ENCODE measurements at regions not wholly inside any gene's neighbourhood (a gene's known extent, or its start where the extent isn't known, plus 50 kb on each side); places are given as distances from the start of the nearest gene placed in this dataset.
"Not testable (repeated sequence)": the region's sequence is repeated elsewhere in the genome, so short reads cannot be mapped to it uniquely, and the experiment has no call there.

DNA sequence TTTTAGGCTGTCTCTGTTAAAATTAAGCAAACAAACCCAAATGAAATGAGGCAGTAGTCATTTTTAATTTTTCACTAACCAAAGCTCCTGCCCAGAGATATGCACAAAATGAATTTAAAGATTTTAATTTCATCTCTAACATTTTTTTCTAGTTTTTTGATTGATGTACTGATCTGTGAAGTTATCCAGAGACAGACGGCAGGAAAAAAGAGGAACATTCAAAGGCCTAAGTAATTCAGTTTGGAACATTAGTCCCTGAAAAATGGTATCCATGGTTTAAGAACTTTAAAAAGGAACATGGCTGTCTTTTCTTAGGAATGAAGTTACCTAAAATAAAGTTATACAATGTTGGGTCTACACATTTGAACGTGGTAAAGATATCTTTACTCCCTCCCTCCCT, 498.8 kb upstream of the LMO3 start:
- DNase-seq (ENCODE audit: low spot score): no peak

GRCh38 chr12:17097674-17098073, 491.7 kb upstream of the LMO3 start:
- DNase-seq (ENCODE audit: low spot score): no peak

- DNase-seq (ENCODE audit: low spot score): no peak
These were observed 478.9 kb upstream of the LMO3 start for GRCh38 chr12:17084831-17085230.

GRCh38 chr12:17079251-17079909, 473.4 kb upstream of the LMO3 start:
- DNase-seq (ENCODE audit: low spot score): no peak

GRCh38 chr12:17077594-17077993, 471.6 kb upstream of the LMO3 start:
- no peak for DNase-seq (ENCODE audit: low spot score)

DNA sequence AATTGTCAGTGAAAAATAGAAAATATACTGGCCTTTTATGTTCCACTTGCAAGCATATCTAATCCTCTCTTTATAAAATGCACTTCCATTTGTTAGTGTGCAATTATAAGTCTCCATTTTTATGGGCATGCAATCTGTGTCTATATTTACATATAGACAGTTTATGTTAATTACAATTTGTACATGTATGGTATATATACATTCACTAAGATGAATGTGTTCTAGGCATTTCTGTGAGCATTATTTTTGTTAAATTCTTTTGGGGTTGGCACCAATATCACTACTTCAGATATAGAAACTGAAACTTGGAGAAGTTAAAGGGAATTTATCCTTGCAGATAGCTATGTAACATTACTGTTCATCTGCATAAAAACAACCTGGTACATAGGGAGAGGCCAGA, 470.8 kb upstream of the LMO3 start:
- no peak for DNase-seq (ENCODE audit: low spot score)

- DNase-seq (ENCODE audit: low spot score): peak; percentile 31
These were observed 470.2 kb upstream of the LMO3 start for GRCh38 chr12:17076028-17076744.

GRCh38 chr12:17064834-17065233, 458.9 kb upstream of the LMO3 start:
- DNase-seq (ENCODE audit: low spot score): no peak

DNA sequence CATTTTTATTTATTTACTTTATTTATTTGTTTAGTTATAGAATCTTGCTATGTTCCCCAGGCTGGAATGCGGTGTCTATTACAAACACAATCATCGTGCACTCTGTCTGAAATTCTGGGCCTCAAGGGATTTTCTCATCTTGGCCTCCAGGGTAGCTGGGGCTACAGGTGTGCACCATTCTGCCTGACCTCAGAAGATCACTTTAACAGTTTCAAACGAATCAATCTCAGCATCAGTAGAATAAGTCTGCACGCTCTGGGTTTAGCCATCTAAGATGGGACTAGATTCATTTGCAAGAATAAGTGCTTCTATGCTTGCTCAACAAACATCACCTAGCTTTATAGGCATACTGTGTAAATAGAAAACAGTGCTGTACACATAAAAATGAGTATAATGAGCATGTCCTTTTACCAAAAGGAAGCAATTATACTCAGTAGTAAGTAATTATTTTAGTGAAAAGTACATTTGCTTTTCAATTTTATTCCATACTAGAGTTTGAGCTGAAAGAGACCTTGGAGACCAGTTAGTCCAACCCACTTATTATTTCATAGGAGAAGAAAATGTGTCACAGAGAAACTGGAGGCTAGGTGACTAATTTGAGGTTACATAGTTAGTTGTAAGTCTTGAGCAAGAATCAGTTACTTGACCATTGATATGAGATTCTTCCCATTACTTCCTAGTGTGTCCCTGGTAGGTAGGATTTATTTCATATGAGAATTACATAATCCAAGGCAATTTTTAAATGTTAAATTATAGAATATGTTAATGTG, 456.5 kb upstream of the LMO3 start:
- DNase-seq (ENCODE audit: low spot score): peak; percentile 70

DNA sequence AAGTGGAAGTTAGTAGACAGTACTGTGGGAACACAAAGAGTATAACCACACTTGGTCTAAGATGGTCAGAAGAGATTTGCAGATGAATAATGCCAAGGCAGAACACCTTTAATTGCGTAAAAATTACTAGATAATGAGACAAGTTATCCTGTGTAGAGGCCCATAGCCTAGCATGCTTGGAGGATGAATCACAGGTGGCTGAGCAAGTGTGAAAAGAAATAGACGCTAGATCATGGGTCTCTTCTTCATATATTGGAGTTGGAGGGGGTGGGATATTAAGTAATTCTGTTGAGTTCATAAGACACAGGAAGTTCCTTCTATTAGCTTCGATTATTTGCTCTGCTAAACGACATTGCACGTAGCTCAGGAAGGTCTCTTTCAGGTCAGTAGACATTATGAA, 454.3 kb upstream of the LMO3 start:
- peak; percentile 34 for DNase-seq (ENCODE audit: low spot score)

DNA sequence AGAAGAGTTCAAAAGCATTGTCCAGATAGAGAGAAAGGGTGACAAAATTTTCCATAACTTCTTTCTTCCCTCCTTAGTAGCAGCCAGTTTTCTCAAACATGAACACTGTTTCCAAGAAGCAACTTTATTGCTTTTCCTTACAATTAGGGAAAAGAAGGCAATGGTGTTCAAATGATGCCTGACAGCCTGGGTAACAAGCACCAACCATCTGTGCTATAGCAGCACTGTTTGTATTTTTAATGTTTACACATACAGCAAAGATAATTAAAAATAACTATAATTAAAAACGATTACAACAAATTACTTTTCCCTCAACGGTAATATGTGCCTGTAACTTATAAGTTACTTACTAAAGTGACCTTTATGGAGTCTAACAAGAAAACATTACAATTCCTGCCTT, 450.6 kb upstream of the LMO3 start:
- no peak for DNase-seq (ENCODE audit: low spot score)

DNA sequence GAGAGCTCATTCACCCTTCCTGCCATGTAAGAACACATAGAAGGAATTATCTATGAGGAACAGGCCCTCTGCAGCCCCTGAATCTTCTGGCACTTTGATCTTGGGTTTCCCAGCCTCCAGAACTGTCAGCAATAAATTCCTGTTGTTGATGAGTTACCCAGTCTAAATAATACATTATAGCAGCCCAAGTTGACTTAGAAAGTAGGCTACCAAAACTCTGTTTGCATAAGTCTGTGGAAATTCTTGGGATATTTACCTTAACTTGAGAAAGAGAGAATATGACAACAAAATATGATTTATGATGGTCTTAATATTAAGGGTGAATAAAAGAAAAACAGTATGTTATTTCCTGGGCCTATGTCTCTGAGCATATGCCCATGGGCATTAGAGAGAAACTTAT, 433.0 kb upstream of the LMO3 start:
- DNase-seq (ENCODE audit: low spot score): no peak

GRCh38 chr12:17035372-17035771, 429.4 kb upstream of the LMO3 start:
- no peak for DNase-seq (ENCODE audit: low spot score)

GRCh38 chr12:17030338-17030737, 424.4 kb upstream of the LMO3 start:
- DNase-seq (ENCODE audit: low spot score): no peak

DNA sequence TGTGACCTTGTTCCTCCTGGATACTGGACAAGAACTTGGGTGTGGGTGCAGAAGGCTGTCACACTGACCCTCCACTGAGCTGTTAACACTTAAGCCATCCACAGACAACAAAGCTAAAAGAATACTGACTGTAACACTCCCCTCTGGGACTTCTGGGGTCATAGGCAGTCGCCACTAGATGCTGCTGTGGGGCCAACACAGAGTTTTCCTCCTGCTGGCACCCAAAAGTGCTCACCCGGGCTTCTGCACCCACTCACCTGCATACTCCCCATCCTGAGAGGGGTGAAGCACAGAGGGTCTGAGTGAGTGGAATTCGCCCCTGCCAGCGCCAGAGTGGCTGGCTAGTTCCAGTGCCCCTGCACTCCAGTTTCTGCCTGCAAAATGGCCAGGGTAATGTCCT, 422.4 kb upstream of the LMO3 start:
- DNase-seq (ENCODE audit: low spot score): no peak

- not testable (repeated sequence) for DNase-seq (ENCODE audit: low spot score)
These were observed 419.5 kb upstream of the LMO3 start for GRCh38 chr12:17025424-17025823.

DNA sequence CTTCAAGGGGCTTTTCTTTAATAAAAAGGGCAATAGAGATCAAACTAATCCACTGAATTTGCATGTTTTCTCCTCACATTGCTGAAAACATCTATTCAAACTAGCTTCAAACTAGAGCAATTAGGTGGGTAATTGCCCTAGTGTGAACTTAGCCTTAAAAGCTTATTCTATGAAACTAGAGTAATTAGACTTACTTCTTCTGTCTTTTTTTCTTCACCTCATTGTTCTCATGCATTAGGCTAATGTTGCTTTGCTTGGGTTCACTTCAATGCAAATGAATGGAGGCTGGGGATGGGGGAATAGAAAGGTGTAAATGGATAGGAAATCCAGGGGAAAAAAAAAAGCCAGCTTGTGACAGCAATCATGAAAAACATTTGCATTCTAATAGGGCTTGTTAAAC, 414.8 kb upstream of the LMO3 start:
- DNase-seq (ENCODE audit: low spot score): no peak

GRCh38 chr12:17017402-17017801, 411.4 kb upstream of the LMO3 start:
- no peak for DNase-seq (ENCODE audit: low spot score)

- peak; percentile 66 for DNase-seq (ENCODE audit: low spot score)
These were observed 410.3 kb upstream of the LMO3 start for GRCh38 chr12:17016116-17016864.

DNA sequence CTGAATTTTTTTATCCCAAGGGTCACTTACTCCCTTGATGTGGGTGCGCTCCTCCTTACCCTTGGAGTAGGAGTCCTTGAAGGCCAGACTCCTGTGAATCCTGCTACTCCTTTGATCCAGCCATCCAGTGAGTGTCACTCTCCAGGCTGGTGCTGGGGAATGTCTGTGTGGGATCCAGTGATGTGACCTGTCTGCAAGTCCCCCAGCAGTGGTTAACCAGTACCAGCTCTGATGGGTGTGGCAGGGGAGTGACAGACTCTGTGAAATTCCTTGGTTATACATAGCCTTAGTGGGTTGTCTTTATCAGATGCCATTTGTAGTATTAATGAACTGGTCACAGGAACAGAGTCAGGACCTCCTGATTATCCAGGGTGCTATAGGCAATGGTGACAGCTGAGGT, 409.5 kb upstream of the LMO3 start:
- DNase-seq (ENCODE audit: low spot score): peak; percentile 8

- not testable (repeated sequence) for DNase-seq (ENCODE audit: low spot score)
These were observed 401.6 kb upstream of the LMO3 start for GRCh38 chr12:17007442-17008040.

DNA sequence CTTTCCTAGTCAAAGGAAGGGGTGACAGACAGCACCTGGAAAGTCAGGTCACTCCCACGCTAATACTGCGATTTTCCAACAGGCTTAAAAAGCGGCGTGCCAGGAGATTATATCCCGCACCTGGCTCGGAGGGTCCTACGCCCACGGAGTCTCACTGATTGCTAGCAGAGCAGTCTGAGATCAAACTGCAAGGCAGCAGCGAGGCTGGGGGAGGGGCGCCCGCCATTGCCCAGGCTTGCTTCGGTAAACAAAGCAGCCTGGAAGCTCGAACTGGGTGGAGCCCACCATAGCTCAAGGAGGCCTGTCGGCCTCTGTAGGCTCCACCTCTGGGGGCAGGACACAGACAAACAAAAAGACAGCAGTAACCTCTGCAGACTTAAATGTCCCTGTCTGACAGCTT, 392.6 kb upstream of the LMO3 start:
- DNase-seq (ENCODE audit: low spot score): not testable (repeated sequence)
